ENCODE measurements at regions not wholly inside any gene's neighbourhood (a gene's known extent, or its start where the extent isn't known, plus 50 kb on each side); places are given as distances from the start of the nearest gene placed in this dataset.

- no peak for TF ChIP-seq CTCF (IDR thresholded peaks at IDR 0.05; ENCODE audit: low read depth, low read length)
- TF ChIP-seq EZH2phosphoT487 (IDR thresholded peaks at IDR 0.05; ENCODE audit: low read depth) = no peak
Measured at GRCh38 chr1:164021813-164022212, 537.2 kb upstream of the PBX1 start.
